HL-60 (cell line): ENCODE measurements at regions not wholly inside any gene's neighbourhood (a gene's known extent, or its start where the extent isn't known, plus 50 kb on each side); places are given as distances from the start of the nearest gene placed in this dataset.

Experiments
- CTCF ChIP-seq: IDR thresholded peaks from one replicate; pipeline ENCODE4 v1.5.1; 2011; ENCODE audit warnings: low read length, control low read depth, inconsistent platforms; ENCODE audit not compliant: insufficient read depth
- POLR2AphosphoS5 ChIP-seq: IDR thresholded peaks from 2 replicates; pipeline ENCODE4 v1.6.1; 2012; ENCODE audit warnings: low read depth
- REST ChIP-seq: IDR thresholded peaks from 2 replicates; pipeline ENCODE4 v1.6.1; 2012; ENCODE audit warnings: low read depth; ENCODE audit not compliant: insufficient replicate concordance
- SPI1 ChIP-seq: IDR thresholded peaks from 2 replicates; pipeline ENCODE4 v1.6.1; 2012; ENCODE audit warnings: low read depth, mild to moderate bottlenecking, borderline replicate concordance

- TF ChIP-seq CTCF (no peak), POLR2AphosphoS5 (no peak), REST (no peak), SPI1 (no peak)
Observed at GRCh38 chr6:95740157-95740556, 162.8 kb downstream of the MANEA start.
